CD8-positive, alpha-beta memory T cell (primary cell): ENCODE measurements at regions not wholly inside any gene's neighbourhood (a gene's known extent, or its start where the extent isn't known, plus 50 kb on each side); places are given as distances from the start of the nearest gene placed in this dataset.
"Not testable (repeated sequence)": the region's sequence is repeated elsewhere in the genome, so short reads cannot be mapped to it uniquely, and the experiment has no call there.

Experiments
- CTCF ChIA-PET: fragments of 350-600 bp; sonication (Branson Sonifier 250); formaldehyde crosslinking; loops from one replicate; lab custom pipeline; 2021; ENCODE audit warnings: antibody characterized with exemption; lab: Charles Lee
- POLR2A ChIA-PET: fragments of 350-600 bp; sonication (Branson Sonifier 250); formaldehyde crosslinking; loops from one replicate; lab custom pipeline; 2021; ENCODE audit warnings: antibody characterized with exemption; lab: Charles Lee
- DNase-seq, 5 donors: peaks; one replicate each; pipeline versions ENCODE4 v3.0.0 to v3.0.0-alpha.2; 2020 to 2022; ENCODE audit warnings: mixed read lengths in 1 of 5
- H3K27ac ChIP-seq: one replicate; pipeline ENCODE4 v1.7.0; 2013; ENCODE audit warnings: low read depth, mild to moderate bottlenecking, low read length, moderate library complexity
- H3K27me3 ChIP-seq: 2 replicates; pipeline ENCODE4 v1.7.0; 2013; ENCODE audit warnings: low read length, mild to moderate bottlenecking; ENCODE audit not compliant: insufficient read depth, poor library complexity, severe bottlenecking
- H3K36me3 ChIP-seq: 2 replicates; pipeline ENCODE4 v1.7.0; 2013; ENCODE audit warnings: mild to moderate bottlenecking, low read length, moderate library complexity; ENCODE audit not compliant: insufficient read depth
- H3K4me1 ChIP-seq: 2 replicates; pipeline ENCODE4 v1.7.0; 2013; ENCODE audit warnings: mild to moderate bottlenecking, low read length, moderate library complexity; ENCODE audit not compliant: insufficient read depth
- H3K4me3 ChIP-seq: 2 replicates; pipeline ENCODE4 v1.7.0; 2013; ENCODE audit warnings: mild to moderate bottlenecking, low read length
- H3K9me3 ChIP-seq: 2 replicates; pipeline ENCODE4 v1.7.0; 2013; ENCODE audit warnings: mild to moderate bottlenecking, low read length
- H3K27ac Mint-ChIP-seq, 8 donors: one replicate each; pipeline ENCODE4 v1.8.0; 2020 to 2021; ENCODE audit warnings: mixed read lengths in 8 of 8, mild to moderate bottlenecking in 6 of 8, inconsistent platforms in 3 of 8, moderate library complexity in 3 of 8
- H3K27me3 Mint-ChIP-seq, 2 donors: one replicate each; pipeline ENCODE4 v1.8.0; 2020 to 2021; ENCODE audit warnings: mixed read lengths in 2 of 2, mild to moderate bottlenecking in 1 of 2, moderate library complexity in 1 of 2
- H3K36me3 Mint-ChIP-seq, 3 donors: one replicate each; pipeline ENCODE4 v1.8.0; 2020 to 2021; ENCODE audit warnings: mixed read lengths in 3 of 3, inconsistent platforms in 1 of 3, mild to moderate bottlenecking in 1 of 3
- H3K4me1 Mint-ChIP-seq, 3 donors: one replicate each; pipeline ENCODE4 v1.8.0; 2020 to 2021; ENCODE audit warnings: mixed read lengths in 3 of 3, inconsistent platforms in 1 of 3, mild to moderate bottlenecking in 1 of 3
- H3K4me3 Mint-ChIP-seq, 7 donors: one replicate each; pipeline ENCODE4 v1.8.0; 2020 to 2021; ENCODE audit warnings: mixed read lengths in 7 of 7, mild to moderate bottlenecking in 6 of 7, moderate library complexity in 4 of 7, inconsistent platforms in 2 of 7
- H3K9me3 Mint-ChIP-seq, 5 donors: one replicate each; pipeline ENCODE4 v1.8.0; 2020 to 2022; ENCODE audit warnings: mixed read lengths in 5 of 5, mild to moderate bottlenecking in 3 of 5, moderate library complexity in 2 of 5, inconsistent platforms in 1 of 5

DNA sequence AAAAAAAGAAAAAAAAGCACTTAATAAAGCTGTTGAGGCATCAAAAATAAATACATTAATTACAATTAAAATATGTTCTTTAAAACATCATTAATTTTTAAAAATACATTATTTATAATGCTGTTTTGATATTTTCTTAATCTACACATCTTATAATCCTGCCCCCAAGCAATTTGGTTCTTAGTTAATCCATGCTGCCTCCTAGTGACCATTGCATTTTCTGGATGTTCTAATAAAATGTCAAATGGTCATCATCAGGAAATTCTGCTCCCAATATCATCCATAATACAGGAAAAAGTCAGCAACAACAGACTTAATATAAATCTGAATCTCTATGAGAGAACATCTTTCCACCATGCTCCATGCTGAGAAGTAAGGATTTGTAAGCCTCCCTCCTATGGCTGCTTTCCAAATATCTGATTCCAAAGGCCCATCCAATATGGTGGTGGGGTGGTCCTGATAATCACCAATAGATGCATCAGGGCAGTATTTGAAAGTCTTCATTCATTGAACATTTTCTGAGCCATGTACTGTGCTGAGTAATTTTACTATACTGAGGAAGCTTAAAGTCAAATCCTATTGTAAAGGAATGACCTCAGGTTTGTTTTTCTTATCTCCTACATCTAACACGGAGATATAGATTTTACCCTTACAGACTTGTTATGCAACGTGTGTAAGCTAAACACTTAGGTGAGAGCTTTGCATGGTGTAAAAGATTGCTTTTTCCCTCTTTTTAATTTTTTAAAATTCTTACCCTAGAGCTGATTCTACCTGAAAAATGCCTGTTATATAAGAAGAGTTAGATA is 124.7 kb upstream of the BMAL1 start:
- DNase-seq, result no peak
- Histone ChIP-seq H3K4me3 (no peak overlapping the region), H3K4me1 (no peaks in the 10 kb centered on the region), H3K9me3 (no peaks in the 10 kb centered on the region), H3K27me3 (no peaks in the 10 kb centered on the region), H3K36me3 (no peaks in the 10 kb centered on the region), H3K27ac (no peak overlapping the region)
- H3K9me3 Mint-ChIP-seq, result peaks cover 0 to 20% (median 6%) of the 10 kb centered on the region in 5 donors
- peaks cover 22 to 37% of the 10 kb centered on the region in 2 donors for H3K27me3 Mint-ChIP-seq
- no peak overlapping the region for H3K4me3 Mint-ChIP-seq
- H3K4me1 Mint-ChIP-seq, result no peaks in the 10 kb centered on the region
- ChIA-PET POLR2A (interaction anchor here (0.8 kb wide), 1 partner anchor 199 kb away, joined by 5 read pairs; no protein-coding TSS in a partner anchor), CTCF (no interaction called here)
- H3K27ac Mint-ChIP-seq, result no peak overlapping the region
- H3K36me3 Mint-ChIP-seq, result no peaks in the 10 kb centered on the region

- peaks cover 23 to 37% of the 10 kb centered on the region in 2 donors for H3K27me3 Mint-ChIP-seq
- H3K27ac ChIP-seq, H3K4me1 Mint-ChIP-seq, H3K36me3 Mint-ChIP-seq, H3K4me3 Mint-ChIP-seq, H3K27ac Mint-ChIP-seq, H3K36me3 ChIP-seq, H3K4me1 ChIP-seq, POLR2A ChIA-PET, H3K9me3 ChIP-seq, H3K27me3 ChIP-seq, DNase-seq, H3K4me3 ChIP-seq, CTCF ChIA-PET: not testable (repeated sequence)
- peaks cover 3 to 23% (median 7%) of the 10 kb centered on the region in 5 donors for H3K9me3 Mint-ChIP-seq
Measured at GRCh38 chr11:13154374-13154773, 123.2 kb upstream of the BMAL1 start.

DNA sequence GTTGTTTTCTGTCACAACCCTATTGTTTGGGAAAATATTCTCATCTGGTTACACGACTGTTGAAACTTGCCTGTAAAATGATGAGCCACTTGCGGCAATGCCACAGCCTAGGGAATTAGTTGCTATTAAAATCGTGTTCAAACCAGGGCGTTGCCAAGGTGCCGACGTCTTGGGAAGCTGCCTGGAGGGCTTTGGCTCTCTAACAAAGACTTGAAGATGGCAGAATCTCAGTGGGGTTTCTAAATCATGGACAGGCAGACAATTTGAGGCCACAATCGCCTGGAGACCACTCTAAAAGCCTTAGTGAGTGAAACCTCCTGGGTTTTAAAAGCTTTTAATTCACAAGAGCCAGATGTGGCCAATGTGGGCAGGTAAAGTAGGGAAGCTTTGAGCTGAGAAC is 117.2 kb upstream of the BMAL1 start:
- Mint-ChIP-seq H3K9me3 (peaks cover 3 to 15% (median 3%) of the 10 kb centered on the region in 5 donors), H3K36me3 (peaks cover 0 to 5% (median 0%) of the 10 kb centered on the region in 3 donors), H3K27me3 (peaks cover 7 to 46% of the 10 kb centered on the region in 2 donors), H3K27ac (no peak overlapping the region), H3K4me1 (no peaks in the 10 kb centered on the region), H3K4me3 (no peak overlapping the region)
- Histone ChIP-seq H3K27me3 (no peaks in the 10 kb centered on the region), H3K4me1 (no peaks in the 10 kb centered on the region), H3K4me3 (no peak overlapping the region), H3K9me3 (no peaks in the 10 kb centered on the region), H3K27ac (no peak overlapping the region), H3K36me3 (no peaks in the 10 kb centered on the region)
- CTCF ChIA-PET, result no interaction called here
- POLR2A ChIA-PET, result no interaction called here
- no peak for DNase-seq

- Histone ChIP-seq H3K27me3 (no peaks in the 10 kb centered on the region), H3K4me1 (no peaks in the 10 kb centered on the region), H3K9me3 (no peaks in the 10 kb centered on the region), H3K4me3 (no peak overlapping the region), H3K27ac (no peak overlapping the region), H3K36me3 (no peaks in the 10 kb centered on the region)
- Mint-ChIP-seq H3K9me3 (peaks cover 0 to 11% (median 3%) of the 10 kb centered on the region in 5 donors), H3K4me1 (no peaks in the 10 kb centered on the region), H3K4me3 (no peak overlapping the region), H3K27me3 (peaks cover 7 to 41% of the 10 kb centered on the region in 2 donors), H3K36me3 (peaks cover 0 to 5% (median 0%) of the 10 kb centered on the region in 3 donors), H3K27ac (no peak overlapping the region)
- no peak for DNase-seq
- POLR2A ChIA-PET, result no interaction called here
- CTCF ChIA-PET, result no interaction called here
Measured at GRCh38 chr11:13160806-13161205, 116.8 kb upstream of the BMAL1 start.

GRCh38 chr11:13163158-13163557 is 114.4 kb upstream of the BMAL1 start:
- H3K4me1 ChIP-seq, result no peaks in the 10 kb centered on the region
- no peaks in the 10 kb centered on the region for H3K36me3 ChIP-seq
- Mint-ChIP-seq H3K27ac (no peak overlapping the region), H3K36me3 (peaks cover 0 to 3% (median 0%) of the 10 kb centered on the region in 3 donors), H3K4me1 (no peaks in the 10 kb centered on the region), H3K9me3 (peaks cover 0 to 3% (median under 1%) of the 10 kb centered on the region in 5 donors), H3K27me3 (peaks cover 6 to 36% of the 10 kb centered on the region in 2 donors), H3K4me3 (no peak overlapping the region)
- H3K9me3 ChIP-seq, result no peaks in the 10 kb centered on the region
- H3K27me3 ChIP-seq, result no peaks in the 10 kb centered on the region
- ChIA-PET POLR2A (no interaction called here), CTCF (no interaction called here)
- DNase-seq, result no peak
- H3K4me3 ChIP-seq, result no peak overlapping the region
- no peak overlapping the region for H3K27ac ChIP-seq

DNA sequence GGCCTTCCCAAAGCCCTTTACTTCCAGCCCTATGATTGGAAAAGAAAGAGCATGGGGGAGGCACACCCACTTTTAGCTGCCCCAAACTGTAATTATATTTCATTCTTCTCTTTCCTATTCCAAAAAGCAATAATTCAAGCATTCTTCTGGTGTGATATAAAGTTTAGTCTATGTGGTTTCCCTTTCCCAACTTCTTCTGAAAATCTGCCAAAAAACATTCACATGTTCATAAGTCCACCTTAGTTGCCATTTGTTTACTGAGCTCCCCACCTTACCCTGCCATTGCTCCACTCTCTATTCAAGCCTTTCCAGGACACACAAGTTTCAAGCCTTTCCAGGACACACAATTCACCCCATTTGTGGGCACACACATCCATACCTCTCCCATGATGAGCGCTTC is 111.6 kb upstream of the BMAL1 start:
- H3K36me3 Mint-ChIP-seq, result no peaks in the 10 kb centered on the region
- ChIA-PET POLR2A (no interaction called here), CTCF (no interaction called here)
- no peak for DNase-seq
- H3K4me3 ChIP-seq, result no peak overlapping the region
- no peaks in the 10 kb centered on the region for H3K27me3 ChIP-seq
- H3K4me1 Mint-ChIP-seq, result no peaks in the 10 kb centered on the region
- no peak overlapping the region for H3K4me3 Mint-ChIP-seq
- H3K27ac ChIP-seq, result no peak overlapping the region
- H3K9me3 ChIP-seq, result no peaks in the 10 kb centered on the region
- no peaks in the 10 kb centered on the region for H3K9me3 Mint-ChIP-seq
- no peaks in the 10 kb centered on the region for H3K36me3 ChIP-seq
- no peak overlapping the region for H3K27ac Mint-ChIP-seq
- peaks cover 8 to 28% of the 10 kb centered on the region in 2 donors for H3K27me3 Mint-ChIP-seq
- no peaks in the 10 kb centered on the region for H3K4me1 ChIP-seq

GRCh38 chr11:13168271-13168670 is 109.3 kb upstream of the BMAL1 start:
- Histone ChIP-seq H3K36me3 (no peaks in the 10 kb centered on the region), H3K27ac (no peak overlapping the region), H3K4me3 (no peak overlapping the region), H3K27me3 (no peaks in the 10 kb centered on the region), H3K4me1 (no peaks in the 10 kb centered on the region), H3K9me3 (no peaks in the 10 kb centered on the region)
- Mint-ChIP-seq H3K36me3 (no peaks in the 10 kb centered on the region), H3K9me3 (no peaks in the 10 kb centered on the region), H3K4me1 (no peaks in the 10 kb centered on the region), H3K27me3 (peaks cover 9 to 37% of the 10 kb centered on the region in 2 donors), H3K27ac (no peak overlapping the region), H3K4me3 (no peak overlapping the region)
- POLR2A ChIA-PET, result no interaction called here
- DNase-seq, result no peak
- CTCF ChIA-PET, result no interaction called here

- no peak for DNase-seq
- H3K4me1 Mint-ChIP-seq, result no peaks in the 10 kb centered on the region
- POLR2A ChIA-PET, result no interaction called here
- H3K36me3 Mint-ChIP-seq, result no peaks in the 10 kb centered on the region
- CTCF ChIA-PET, result no interaction called here
- Histone ChIP-seq H3K27me3 (no peaks in the 10 kb centered on the region), H3K27ac (no peak overlapping the region), H3K4me1 (no peaks in the 10 kb centered on the region), H3K36me3 (no peaks in the 10 kb centered on the region), H3K4me3 (no peak overlapping the region), H3K9me3 (no peaks in the 10 kb centered on the region)
- peaks cover 9 to 35% of the 10 kb centered on the region in 2 donors for H3K27me3 Mint-ChIP-seq
- no peaks in the 10 kb centered on the region for H3K9me3 Mint-ChIP-seq
- H3K4me3 Mint-ChIP-seq, result no peak overlapping the region
- no peak overlapping the region for H3K27ac Mint-ChIP-seq
Measured at GRCh38 chr11:13169709-13170108, 107.9 kb upstream of the BMAL1 start.
